ENCODE measurements at regions not wholly inside any gene's neighbourhood (a gene's known extent, or its start where the extent isn't known, plus 50 kb on each side); places are given as distances from the start of the nearest gene placed in this dataset.

DNA sequence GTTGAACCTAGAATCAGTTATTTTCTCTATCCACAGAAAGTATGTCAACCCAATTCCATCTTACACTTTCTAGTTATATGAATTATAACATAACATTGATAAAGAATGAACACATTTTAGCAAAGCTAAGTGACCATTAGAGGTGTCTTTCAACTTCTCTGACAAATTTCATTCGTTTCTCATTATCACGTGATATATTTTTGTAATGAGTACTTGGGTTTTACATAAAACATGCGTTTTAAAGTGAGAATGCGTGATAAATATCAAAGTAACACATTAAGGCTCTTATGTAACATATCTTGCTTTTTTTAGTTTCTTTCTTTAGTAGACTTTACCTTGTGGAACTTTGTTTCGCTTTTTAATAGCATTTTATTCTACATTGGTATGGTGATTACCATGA lies 1715.1 kb upstream of the IGFBP7 start:
- TF ChIP-seq, protein P1, sequence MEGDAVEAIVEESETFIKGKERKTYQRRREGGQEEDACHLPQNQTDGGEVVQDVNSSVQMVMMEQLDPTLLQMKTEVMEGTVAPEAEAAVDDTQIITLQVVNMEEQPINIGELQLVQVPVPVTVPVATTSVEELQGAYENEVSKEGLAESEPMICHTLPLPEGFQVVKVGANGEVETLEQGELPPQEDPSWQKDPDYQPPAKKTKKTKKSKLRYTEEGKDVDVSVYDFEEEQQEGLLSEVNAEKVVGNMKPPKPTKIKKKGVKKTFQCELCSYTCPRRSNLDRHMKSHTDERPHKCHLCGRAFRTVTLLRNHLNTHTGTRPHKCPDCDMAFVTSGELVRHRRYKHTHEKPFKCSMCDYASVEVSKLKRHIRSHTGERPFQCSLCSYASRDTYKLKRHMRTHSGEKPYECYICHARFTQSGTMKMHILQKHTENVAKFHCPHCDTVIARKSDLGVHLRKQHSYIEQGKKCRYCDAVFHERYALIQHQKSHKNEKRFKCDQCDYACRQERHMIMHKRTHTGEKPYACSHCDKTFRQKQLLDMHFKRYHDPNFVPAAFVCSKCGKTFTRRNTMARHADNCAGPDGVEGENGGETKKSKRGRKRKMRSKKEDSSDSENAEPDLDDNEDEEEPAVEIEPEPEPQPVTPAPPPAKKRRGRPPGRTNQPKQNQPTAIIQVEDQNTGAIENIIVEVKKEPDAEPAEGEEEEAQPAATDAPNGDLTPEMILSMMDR (IDR thresholded peaks at IDR 0.05; ENCODE audit: poor library complexity, severe bottlenecking), result no peak
- no peak for TF ChIP-seq EP300 (conservative IDR thresholded peaks at IDR 0.05; ENCODE audit: poor library complexity, severe bottlenecking)
- no peak for TF ChIP-seq EZH2 (IDR thresholded peaks at IDR 0.05; ENCODE audit: borderline replicate concordance, insufficient read depth, low read length, poor library complexity, severe bottlenecking)
